Hepatocyte (in vitro differentiated cells): ENCODE measurements at regions not wholly inside any gene's neighbourhood (a gene's known extent, or its start where the extent isn't known, plus 50 kb on each side); places are given as distances from the start of the nearest gene placed in this dataset.

Experiments used
- EZH2 ChIP-seq: fragments of 200-600 bp; sonication (generic); IDR thresholded peaks from 2 replicates; pipeline ENCODE4 v1.6.1; 2016; ENCODE audit warnings: antibody characterized with exemption, mild to moderate bottlenecking, borderline replicate concordance
- EZH2phosphoT487 ChIP-seq: fragments of 200-600 bp; sonication (generic); IDR thresholded peaks from one replicate; pipeline ENCODE4 v1.6.1; 2018; ENCODE audit warnings: antibody characterized with exemption, mild to moderate bottlenecking, low read depth, moderate library complexity; ENCODE audit not compliant: unreplicated experiment, severe bottlenecking
- TF ChIP-seq, protein P1 (sequence below): fragments of 200-600 bp; sonication (generic); IDR thresholded peaks from 2 replicates; pipeline ENCODE4 v1.5.1; 2016; ENCODE audit warnings: antibody characterized with exemption, mild to moderate bottlenecking; ENCODE audit not compliant: poor library complexity

DNA sequence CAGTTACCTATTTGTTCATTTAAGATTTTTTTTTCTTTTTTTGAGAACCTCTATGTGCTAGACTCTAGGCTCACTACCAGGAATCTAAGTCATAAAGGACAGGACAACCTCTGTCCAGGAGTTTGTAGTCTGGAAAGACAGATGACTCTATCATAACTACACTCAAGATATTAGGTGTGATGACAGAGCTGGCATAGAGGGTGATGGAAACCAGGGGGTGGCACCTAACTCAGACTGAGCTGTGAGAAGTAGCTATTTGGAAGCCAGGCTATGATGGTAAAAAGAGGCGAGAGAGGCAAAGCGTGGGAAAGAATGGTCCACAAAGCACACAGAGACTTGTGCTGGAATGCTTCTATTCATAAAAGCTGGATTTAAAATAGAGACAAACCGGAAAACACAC lies 372.3 kb downstream of the SEC14L1 start:
- TF ChIP-seq, protein P1, sequence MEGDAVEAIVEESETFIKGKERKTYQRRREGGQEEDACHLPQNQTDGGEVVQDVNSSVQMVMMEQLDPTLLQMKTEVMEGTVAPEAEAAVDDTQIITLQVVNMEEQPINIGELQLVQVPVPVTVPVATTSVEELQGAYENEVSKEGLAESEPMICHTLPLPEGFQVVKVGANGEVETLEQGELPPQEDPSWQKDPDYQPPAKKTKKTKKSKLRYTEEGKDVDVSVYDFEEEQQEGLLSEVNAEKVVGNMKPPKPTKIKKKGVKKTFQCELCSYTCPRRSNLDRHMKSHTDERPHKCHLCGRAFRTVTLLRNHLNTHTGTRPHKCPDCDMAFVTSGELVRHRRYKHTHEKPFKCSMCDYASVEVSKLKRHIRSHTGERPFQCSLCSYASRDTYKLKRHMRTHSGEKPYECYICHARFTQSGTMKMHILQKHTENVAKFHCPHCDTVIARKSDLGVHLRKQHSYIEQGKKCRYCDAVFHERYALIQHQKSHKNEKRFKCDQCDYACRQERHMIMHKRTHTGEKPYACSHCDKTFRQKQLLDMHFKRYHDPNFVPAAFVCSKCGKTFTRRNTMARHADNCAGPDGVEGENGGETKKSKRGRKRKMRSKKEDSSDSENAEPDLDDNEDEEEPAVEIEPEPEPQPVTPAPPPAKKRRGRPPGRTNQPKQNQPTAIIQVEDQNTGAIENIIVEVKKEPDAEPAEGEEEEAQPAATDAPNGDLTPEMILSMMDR = no peak
- TF ChIP-seq EZH2 (no peak), EZH2phosphoT487 (no peak)
